ENCODE measurements at regions not wholly inside any gene's neighbourhood (a gene's known extent, or its start where the extent isn't known, plus 50 kb on each side); places are given as distances from the start of the nearest gene placed in this dataset.

GRCh38 chr9:109705515-109705914 lies 74.5 kb upstream of the PALM2AKAP2 start:
- no peak for TF ChIP-seq CTCF (IDR thresholded peaks at IDR 0.05)
- TF ChIP-seq POLR2A (IDR thresholded peaks at IDR 0.05) = no peak
